Right renal cortex interstitium (tissue), 3 donors: ENCODE measurements at regions not wholly inside any gene's neighbourhood (a gene's known extent, or its start where the extent isn't known, plus 50 kb on each side); places are given as distances from the start of the nearest gene placed in this dataset.
A peak's percentile ranks its signal among the peaks of the same experiment; 100 is the strongest.
"Not testable (repeated sequence)": the region's sequence is repeated elsewhere in the genome, so short reads cannot be mapped to it uniquely, and the experiment has no call there.

ENCODE experiments used
- DNase-seq, 3 donors: peaks; one replicate each; pipeline ENCODE4 v3.0.0-alpha.2; 2013; ENCODE audit warnings: low read depth in 3 of 3, low spot score in 2 of 3

GRCh38 chr12:87363497-87364084, 665.6 kb downstream of the C12orf50 start:
- DNase-seq: no peak

DNA sequence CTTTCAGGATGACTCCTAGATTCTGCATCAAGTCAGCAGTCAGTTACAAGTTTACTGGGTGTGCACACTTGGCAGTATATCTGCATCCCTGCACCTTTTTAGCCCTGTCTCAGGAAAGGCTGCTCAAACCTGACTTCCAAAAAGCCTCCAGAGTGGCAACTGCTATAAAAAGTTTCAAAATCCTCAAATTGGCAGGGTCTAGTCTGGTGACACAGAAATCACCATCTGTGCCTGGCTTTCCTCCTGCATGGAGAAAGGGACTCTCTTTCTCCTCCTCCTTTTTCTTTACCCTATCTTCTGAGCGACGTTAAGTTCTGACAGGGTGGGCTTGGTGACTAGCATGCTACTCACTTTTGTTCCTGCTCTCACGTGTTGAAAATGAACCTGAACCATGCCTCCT, 679.5 kb downstream of the C12orf50 start:
- no peak for DNase-seq

GRCh38 chr12:87348071-87348470, 681.1 kb downstream of the C12orf50 start:
- no peak for DNase-seq

DNA sequence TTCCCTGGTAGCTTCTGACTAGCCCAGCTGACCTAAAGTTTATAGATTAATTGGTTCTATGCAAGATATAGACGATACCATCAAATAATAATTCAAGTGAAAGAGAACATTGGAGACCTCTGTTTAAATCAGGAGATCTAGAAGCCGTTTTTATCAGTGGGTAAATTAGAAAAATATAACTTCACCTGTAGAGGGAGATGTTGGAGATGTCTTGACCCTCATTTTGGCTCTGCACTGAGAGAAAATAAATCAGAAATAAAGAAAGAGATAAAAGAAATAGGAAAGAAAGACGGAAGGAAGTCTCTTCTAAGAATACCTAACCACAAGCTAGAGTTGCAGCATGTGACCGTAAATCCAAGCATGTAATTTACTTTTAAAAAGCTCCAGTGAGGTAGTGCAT, 684.5 kb downstream of the C12orf50 start:
- no peak for DNase-seq

DNA sequence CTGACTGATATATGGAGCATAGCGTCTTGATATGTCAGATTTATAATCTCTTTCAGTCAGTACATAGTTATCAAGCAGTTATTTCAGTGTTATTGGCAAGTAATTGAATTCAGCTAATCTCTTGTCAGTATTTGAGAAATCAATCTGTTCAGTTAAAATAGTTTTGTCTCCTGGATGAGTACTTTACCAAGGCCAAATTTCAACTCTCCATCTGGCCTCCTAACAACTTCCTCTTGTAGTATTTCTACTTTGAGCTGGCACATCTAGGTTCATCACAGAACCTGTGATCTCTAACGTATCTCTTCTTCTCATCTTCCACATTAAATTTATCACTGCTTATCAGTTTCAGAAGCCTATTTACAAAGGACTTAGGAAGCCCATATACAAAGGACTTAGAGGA, 690.5 kb downstream of the C12orf50 start:
- no peak for DNase-seq

GRCh38 chr12:87336814-87337336, 692.3 kb downstream of the C12orf50 start:
- no peak for DNase-seq

- DNase-seq: no peak
Measured at GRCh38 chr12:87332987-87333726, 696.0 kb downstream of the C12orf50 start.

GRCh38 chr12:87330071-87330555, 699.1 kb downstream of the C12orf50 start:
- not testable (repeated sequence) for DNase-seq

GRCh38 chr12:87329076-87329863, 699.9 kb downstream of the C12orf50 start:
- DNase-seq: no peak

DNA sequence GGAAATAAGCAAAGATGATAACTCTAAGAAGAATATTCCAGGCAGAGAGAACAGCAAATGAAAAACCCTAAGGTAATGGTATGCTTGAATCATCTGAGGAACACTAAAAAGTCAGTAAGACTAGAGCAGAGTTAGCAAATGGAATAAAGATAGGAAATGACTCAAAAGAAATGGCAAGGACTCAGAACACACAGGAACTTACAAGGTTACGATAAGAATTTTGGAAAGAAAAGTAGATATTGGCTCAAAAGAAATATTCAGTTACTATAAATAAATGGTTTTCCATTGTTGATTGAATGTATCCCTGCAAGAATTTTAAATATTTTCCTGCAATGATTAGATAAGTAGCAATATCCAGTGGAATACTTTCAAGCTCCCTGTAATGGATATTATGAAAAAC, 705.8 kb downstream of the C12orf50 start:
- DNase-seq: no peak

GRCh38 chr12:87320724-87321123, 708.5 kb downstream of the C12orf50 start:
- DNase-seq: no peak

- no peak for DNase-seq
Measured at GRCh38 chr12:87317302-87317701, 711.9 kb downstream of the C12orf50 start.

- DNase-seq: no peak
Measured at GRCh38 chr12:87311206-87311605, 718.0 kb downstream of the C12orf50 start.

DNA sequence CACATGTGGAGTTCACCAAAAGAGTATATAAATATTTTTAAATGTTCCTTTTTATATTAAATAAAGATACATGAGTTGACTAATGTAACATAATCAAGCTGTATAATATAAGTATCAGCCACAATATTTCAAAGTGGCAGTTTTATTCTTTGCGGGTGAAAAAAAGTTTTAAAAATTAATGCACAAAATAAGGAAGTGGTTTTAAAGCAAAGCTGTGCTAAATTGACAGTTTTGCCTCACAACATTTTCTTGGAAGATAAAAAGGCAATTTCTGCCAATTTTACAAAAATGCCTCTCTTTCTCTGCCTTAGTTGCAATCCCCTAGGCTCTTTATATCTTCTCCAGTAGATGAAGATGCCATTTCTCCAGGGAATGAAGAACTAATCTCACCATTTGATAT, 719.1 kb downstream of the C12orf50 start:
- DNase-seq: peak in 1 of 3 donors; percentile 8

DNA sequence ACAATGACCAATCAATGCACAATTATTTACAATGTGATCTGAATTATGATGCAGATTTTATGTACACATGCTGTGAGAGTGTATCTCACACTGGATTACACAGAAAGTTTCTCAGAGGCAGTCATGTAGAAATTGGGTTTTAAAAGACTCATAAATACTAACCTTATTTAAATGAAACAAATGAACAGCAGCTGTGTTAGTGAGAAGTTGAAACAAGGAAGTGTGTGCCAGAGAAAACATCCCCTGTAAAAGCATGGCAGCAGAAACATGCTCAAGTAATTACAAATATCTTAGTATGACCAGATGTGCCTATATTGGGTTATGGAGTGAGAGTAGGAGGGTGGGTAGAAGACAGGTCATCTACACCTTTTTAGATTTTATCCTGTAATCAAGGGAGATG, 723.7 kb downstream of the C12orf50 start:
- DNase-seq: no peak

DNA sequence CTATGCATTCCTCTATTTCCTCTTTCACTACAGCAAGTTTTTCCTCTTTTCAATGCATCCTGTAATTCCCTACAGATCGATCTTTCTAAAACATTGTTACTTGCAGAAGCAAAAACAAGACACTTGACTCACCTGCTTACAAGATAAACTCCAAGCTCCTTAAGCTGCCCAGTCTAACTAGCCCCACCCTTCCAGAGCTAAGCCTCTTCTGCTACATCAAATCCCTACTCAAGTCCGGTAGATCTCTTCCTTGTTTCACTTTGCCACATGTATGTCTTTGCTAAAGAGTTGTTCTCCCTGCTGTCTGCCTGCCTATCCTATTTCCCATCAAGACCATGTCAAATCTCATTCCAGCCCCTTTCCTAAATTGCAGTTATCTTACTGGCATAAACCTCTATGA, 724.8 kb downstream of the C12orf50 start:
- DNase-seq: no peak

GRCh38 chr12:87303396-87304012, 725.7 kb downstream of the C12orf50 start:
- DNase-seq: no peak

DNA sequence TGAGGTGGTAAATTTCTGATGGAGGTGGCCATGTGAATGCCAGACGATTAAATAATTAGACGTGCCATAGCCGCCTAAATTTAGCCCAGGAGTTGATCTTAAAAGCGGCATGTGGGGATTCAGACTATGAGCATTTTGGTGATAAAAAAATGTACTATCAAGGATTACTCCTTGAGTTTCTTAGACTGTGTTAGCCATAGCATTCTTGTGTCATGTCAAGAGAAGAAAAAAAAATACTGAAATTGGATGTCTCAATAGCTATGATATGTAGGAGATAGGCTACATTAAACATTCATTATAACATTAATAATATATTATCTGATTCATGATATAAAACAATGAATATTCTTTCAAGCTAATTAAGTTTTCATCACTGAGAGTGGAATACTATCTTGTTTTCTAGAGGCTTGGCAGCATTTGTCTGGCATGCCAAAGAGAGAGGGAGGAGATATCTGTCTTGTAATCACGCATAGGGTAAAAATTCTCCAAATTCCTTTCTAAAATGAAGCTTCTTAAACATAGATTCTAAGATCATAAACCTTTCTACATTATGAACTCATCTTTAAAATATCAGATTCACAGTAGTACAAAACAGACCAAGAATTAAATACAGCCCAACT, 727.0 kb downstream of the C12orf50 start:
- no peak for DNase-seq

GRCh38 chr12:87290505-87290904, 738.7 kb downstream of the C12orf50 start:
- no peak for DNase-seq

DNA sequence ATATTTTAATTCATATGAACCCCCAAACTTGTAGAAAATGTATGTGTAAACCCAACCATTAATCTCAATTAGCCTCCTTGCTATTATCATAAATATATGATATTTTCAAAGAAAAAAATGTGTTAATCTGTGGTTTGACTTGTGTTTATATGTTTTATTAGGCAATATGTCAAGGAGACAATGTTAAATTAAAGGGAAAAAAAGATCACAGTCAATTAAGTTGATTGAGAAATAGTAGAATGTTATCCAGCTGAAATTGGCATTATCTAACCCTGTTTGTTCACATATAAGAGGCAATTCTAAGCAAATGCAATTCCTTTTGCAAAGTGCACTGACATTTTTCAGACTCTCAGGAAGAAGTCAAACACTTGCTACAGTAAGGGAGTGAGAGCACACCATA, 745.3 kb downstream of the C12orf50 start:
- DNase-seq: no peak

DNA sequence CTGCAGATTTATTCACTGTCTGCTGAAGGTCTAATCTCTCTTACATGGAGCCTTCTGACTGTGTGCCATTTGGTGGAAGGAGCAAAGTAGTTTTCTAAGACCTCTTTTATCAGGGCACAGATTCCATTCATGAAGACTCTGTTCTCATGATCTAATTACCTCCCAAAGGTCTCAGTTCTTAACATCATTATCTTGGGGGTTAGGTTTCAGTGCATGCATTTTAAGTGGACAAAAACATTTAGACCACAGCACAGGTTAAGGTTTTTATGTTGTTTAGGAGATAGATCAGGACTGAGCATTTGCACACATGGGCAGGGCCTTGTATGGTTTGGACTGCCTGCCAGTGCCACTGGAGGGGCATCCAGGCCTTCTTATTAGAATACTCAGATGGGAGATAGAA, 746.1 kb downstream of the C12orf50 start:
- no peak for DNase-seq
